Parathyroid adenoma (tissue), 2 donors: ENCODE measurements at regions not wholly inside any gene's neighbourhood (a gene's known extent, or its start where the extent isn't known, plus 50 kb on each side); places are given as distances from the start of the nearest gene placed in this dataset.

Experiments
- H2AFZ ChIP-seq: fragments of 300-600 bp; sonication (generic); one replicate; pipeline ENCODE4 v1.7.0; 2017; ENCODE audit warnings: antibody characterized with exemption, mild to moderate bottlenecking
- H3K27ac ChIP-seq: fragments of 300-600 bp; sonication (generic); one replicate; pipeline ENCODE4 v1.7.0; 2017
- H3K27me3 ChIP-seq: fragments of 300-600 bp; sonication (generic); one replicate; pipeline ENCODE4 v1.7.0; 2017; ENCODE audit warnings: low read length; ENCODE audit not compliant: control insufficient read depth, insufficient read depth
- H3K36me3 ChIP-seq: fragments of 300-600 bp; sonication (generic); one replicate; pipeline ENCODE4 v1.7.0; 2017; ENCODE audit warnings: low read length; ENCODE audit not compliant: control insufficient read depth, insufficient read depth
- H3K4me1 ChIP-seq: fragments of 300-600 bp; sonication (generic); one replicate; pipeline ENCODE4 v1.7.0; 2017; ENCODE audit warnings: control low read depth
- H3K4me2 ChIP-seq: fragments of 300-600 bp; sonication (generic); one replicate; pipeline ENCODE4 v1.7.0; 2017; ENCODE audit warnings: low read length
- H3K4me3 ChIP-seq: fragments of 300-600 bp; sonication (generic); one replicate; pipeline ENCODE4 v1.7.0; 2017; ENCODE audit warnings: low read depth, low read length
- H3K79me2 ChIP-seq: fragments of 300-600 bp; sonication (generic); one replicate; pipeline ENCODE4 v1.7.0; 2017; ENCODE audit warnings: control low read depth
- H3K9ac ChIP-seq: fragments of 300-600 bp; sonication (generic); one replicate; pipeline ENCODE4 v1.7.0; 2017; ENCODE audit warnings: mild to moderate bottlenecking
- H3K9me3 ChIP-seq: fragments of 300-600 bp; sonication (generic); one replicate; pipeline ENCODE4 v1.7.0; 2017; ENCODE audit warnings: low read length; ENCODE audit not compliant: control insufficient read depth
- TF ChIP-seq, protein P1 (sequence below): fragments of 300-600 bp; sonication (generic); IDR thresholded peaks from one replicate; pipeline ENCODE4 v1.7.0; 2017; ENCODE audit warnings: antibody characterized with exemption, mild to moderate bottlenecking
- donor health status: primary hyperparathyroidism.

DNA sequence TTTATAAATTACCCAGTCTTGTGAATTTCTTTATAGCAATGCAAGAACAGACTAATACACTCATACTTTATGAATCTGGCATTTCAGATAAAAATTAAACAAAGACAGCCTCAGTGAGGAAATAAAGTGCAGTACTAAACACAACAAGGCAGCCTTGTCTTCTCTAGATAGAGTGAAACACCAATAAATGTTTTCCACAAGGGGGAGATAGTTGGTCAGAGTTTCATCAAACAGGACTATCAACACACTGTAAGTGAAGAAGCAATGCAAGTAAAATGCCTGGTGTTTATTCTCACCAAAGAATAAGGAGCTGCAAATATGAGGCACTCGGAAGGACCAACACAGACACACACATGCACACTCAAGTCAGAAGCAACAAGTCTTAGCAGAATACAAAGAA, 62.8 kb downstream of the FAM9B start:
- Histone ChIP-seq H3K27ac (no peak overlapping the region), H3K79me2 (no peaks in the 10 kb centered on the region), H3K9me3 (no peaks in the 10 kb centered on the region), H3K36me3 (no peaks in the 10 kb centered on the region), H3K4me2 (no peak overlapping the region), H2AFZ (no peak overlapping the region), H3K27me3 (no peaks in the 10 kb centered on the region), H3K9ac (no peak overlapping the region), H3K4me1 (no peaks in the 10 kb centered on the region), H3K4me3 (no peak overlapping the region)
- TF ChIP-seq, protein P1, sequence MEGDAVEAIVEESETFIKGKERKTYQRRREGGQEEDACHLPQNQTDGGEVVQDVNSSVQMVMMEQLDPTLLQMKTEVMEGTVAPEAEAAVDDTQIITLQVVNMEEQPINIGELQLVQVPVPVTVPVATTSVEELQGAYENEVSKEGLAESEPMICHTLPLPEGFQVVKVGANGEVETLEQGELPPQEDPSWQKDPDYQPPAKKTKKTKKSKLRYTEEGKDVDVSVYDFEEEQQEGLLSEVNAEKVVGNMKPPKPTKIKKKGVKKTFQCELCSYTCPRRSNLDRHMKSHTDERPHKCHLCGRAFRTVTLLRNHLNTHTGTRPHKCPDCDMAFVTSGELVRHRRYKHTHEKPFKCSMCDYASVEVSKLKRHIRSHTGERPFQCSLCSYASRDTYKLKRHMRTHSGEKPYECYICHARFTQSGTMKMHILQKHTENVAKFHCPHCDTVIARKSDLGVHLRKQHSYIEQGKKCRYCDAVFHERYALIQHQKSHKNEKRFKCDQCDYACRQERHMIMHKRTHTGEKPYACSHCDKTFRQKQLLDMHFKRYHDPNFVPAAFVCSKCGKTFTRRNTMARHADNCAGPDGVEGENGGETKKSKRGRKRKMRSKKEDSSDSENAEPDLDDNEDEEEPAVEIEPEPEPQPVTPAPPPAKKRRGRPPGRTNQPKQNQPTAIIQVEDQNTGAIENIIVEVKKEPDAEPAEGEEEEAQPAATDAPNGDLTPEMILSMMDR, result peak; percentile 26

DNA sequence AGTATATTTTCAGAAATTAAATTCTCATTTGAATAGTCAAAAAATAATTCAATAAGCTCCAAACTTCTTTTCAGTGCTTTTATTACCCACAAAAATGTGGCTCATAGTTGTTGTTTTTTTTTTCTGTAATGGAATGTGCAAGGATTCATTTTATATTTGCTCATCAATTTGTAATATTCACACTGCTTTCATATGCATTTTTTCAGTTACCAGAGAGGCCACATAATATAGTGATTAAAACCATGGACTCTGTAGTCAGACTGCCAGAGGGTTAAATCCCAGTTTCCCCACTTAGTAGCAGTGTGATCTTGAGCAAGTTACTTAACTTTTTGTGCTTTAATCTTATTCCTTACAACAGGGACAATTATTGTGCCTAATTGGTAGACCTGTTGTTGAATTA, 64.5 kb downstream of the FAM9B start:
- Histone ChIP-seq H3K36me3 (no peaks in the 10 kb centered on the region), H2AFZ (no peak overlapping the region), H3K4me2 (no peak overlapping the region), H3K27me3 (no peaks in the 10 kb centered on the region), H3K4me3 (no peak overlapping the region), H3K79me2 (no peaks in the 10 kb centered on the region), H3K27ac (no peak overlapping the region), H3K4me1 (no peaks in the 10 kb centered on the region), H3K9me3 (no peaks in the 10 kb centered on the region), H3K9ac (no peak overlapping the region)
- TF ChIP-seq, protein P1, result no peak

DNA sequence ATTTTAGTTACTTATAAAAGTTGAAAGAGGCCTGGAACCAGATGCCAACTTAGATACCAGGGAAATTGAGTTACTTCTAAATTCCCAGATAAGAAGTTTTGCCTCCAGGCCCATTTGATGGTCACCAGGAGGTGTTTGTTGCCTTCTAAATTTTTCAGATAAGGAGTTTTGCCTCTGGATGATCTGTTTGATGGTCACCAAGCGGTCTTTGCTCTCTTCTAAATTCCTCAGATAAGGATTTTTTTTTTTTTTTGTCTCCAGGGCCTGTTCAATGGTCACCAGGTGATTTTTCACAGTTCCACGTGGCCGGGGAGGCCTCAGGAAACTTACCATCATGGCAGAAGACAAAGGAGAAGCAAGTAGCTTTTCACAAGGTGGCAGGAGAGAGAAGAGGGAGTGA, 66.5 kb downstream of the FAM9B start:
- H3K4me1 ChIP-seq, result no peaks in the 10 kb centered on the region
- TF ChIP-seq, protein P1, result no peak
- H3K27me3 ChIP-seq, result no peaks in the 10 kb centered on the region
- H3K4me2 ChIP-seq, result no peak overlapping the region
- no peak overlapping the region for H3K4me3 ChIP-seq
- H3K9ac ChIP-seq, result no peak overlapping the region
- H3K36me3 ChIP-seq, result no peaks in the 10 kb centered on the region
- no peak overlapping the region for H2AFZ ChIP-seq
- H3K27ac ChIP-seq, result no peak overlapping the region
- H3K9me3 ChIP-seq, result no peaks in the 10 kb centered on the region
- no peaks in the 10 kb centered on the region for H3K79me2 ChIP-seq

DNA sequence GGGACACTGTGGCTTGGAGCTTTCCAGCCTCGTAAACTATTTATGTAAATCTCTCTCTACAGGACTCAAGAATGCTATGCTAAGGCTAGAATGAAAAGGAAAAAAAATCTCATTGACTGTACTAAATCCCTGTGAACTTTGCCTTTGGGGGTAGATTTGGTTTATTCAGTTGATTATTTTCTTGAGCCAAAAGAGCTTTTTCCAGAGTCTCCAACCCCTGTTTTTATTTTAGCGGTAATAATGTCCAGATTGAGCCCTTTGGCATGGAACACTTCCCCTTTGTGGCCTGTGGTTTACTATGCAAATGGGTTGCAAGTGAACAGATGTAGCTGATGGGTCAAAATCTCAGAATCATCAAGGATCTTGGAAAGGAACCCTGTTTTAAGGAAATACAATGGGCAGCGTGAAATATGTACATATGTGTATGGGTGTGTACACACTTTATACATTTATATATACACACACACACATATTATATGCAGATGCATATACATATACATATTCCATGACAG, 72.9 kb downstream of the FAM9B start:
- Histone ChIP-seq H3K4me1 (no peaks in the 10 kb centered on the region), H3K4me2 (no peak overlapping the region), H3K9ac (no peak overlapping the region), H3K36me3 (no peaks in the 10 kb centered on the region), H2AFZ (no peak overlapping the region), H3K4me3 (no peak overlapping the region), H3K79me2 (no peaks in the 10 kb centered on the region), H3K9me3 (no peaks in the 10 kb centered on the region), H3K27me3 (no peaks in the 10 kb centered on the region), H3K27ac (no peak overlapping the region)
- TF ChIP-seq, protein P1, result no peak

DNA sequence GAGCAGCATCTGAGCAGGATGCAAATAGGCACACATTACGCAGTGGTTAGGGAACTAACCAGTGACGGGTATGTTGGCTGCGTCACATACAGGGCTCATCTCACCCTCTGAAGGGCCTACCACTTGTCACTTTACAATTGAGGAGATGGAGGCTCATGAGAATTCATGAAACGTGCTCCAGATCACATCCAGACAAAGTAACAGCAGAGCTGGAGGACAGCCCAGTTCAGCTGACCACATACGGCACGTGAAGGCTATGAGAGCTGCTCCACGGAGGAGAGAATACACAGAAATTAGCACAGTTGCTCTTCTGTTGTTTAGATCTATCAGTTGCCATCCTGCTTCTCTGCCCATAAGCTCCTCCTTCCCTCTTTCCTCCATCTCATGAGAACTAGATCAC, 78.4 kb downstream of the FAM9B start:
- TF ChIP-seq, protein P1, result no peak
- Histone ChIP-seq H3K9ac (no peak overlapping the region), H2AFZ (no peak overlapping the region)

More for the DNA sequence above, 78.4 kb downstream of the FAM9B start:
- H3K4me2 ChIP-seq, result no peak overlapping the region
- H3K79me2 ChIP-seq, result no peaks in the 10 kb centered on the region
- no peak overlapping the region for H3K4me3 ChIP-seq
- H3K36me3 ChIP-seq, result no peaks in the 10 kb centered on the region
- H3K9me3 ChIP-seq, result no peaks in the 10 kb centered on the region
- H3K27ac ChIP-seq, result no peak overlapping the region
- no peaks in the 10 kb centered on the region for H3K27me3 ChIP-seq
- H3K4me1 ChIP-seq, result no peaks in the 10 kb centered on the region
